Type B pancreatic cell (in vitro differentiated cells): ENCODE measurements at regions not wholly inside any gene's neighbourhood (a gene's known extent, or its start where the extent isn't known, plus 50 kb on each side); places are given as distances from the start of the nearest gene placed in this dataset.

Source experiments
- DNase-seq: peaks from one replicate; pipeline ENCODE4 v3.0.0; 2021; ENCODE audit warnings: mixed read lengths; ENCODE audit not compliant: unreplicated experiment; ENCODE audit errors: extremely low spot score
- H3K27ac Mint-ChIP-seq: 2 replicates; pipeline ENCODE4 v1.8.0; 2021; ENCODE audit warnings: mild to moderate bottlenecking, mixed read lengths
- H3K27me3 Mint-ChIP-seq: 2 replicates; pipeline ENCODE4 v1.8.0; 2021; ENCODE audit warnings: mixed read lengths
- H3K36me3 Mint-ChIP-seq: 2 replicates; pipeline ENCODE4 v1.8.0; 2021; ENCODE audit warnings: mixed read lengths
- H3K4me1 Mint-ChIP-seq: one replicate; pipeline ENCODE4 v1.8.0; 2021; ENCODE audit warnings: mixed read lengths; ENCODE audit not compliant: unreplicated experiment
- H3K4me3 Mint-ChIP-seq: 2 replicates; pipeline ENCODE4 v1.8.0; 2021; ENCODE audit warnings: mild to moderate bottlenecking, mixed read lengths
- H3K9me3 Mint-ChIP-seq: 2 replicates; pipeline ENCODE4 v1.8.0; 2021; ENCODE audit warnings: mixed read lengths
- TF ChIP-seq, protein P1 (sequence below): fragments of 200-600 bp; sonication (generic); conservative IDR thresholded peaks from 2 replicates; pipeline ENCODE4 v1.5.0; 2021; ENCODE audit warnings: antibody characterized with exemption, mild to moderate bottlenecking

DNA sequence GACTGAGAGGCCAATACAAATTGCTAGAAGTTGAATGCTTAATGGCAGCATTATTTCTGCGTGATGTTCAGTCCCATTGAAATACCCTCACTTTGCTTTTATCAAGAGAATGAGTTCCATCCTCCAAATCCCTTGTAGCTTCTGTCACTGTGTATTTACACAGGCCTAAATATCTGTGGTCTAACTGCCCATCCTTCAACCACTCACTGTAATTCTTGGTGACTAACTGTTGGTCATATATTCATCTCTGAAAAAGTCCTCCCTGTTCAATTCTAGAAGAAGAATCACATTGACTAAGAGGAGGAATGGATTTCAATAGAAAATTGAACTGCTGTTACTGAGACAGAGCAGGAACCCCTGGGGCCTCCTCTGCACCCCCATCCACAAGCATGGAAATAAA, 74.2 kb upstream of the L3MBTL4 start:
- no peak overlapping the region for H3K27ac Mint-ChIP-seq
- no peaks in the 10 kb centered on the region for H3K9me3 Mint-ChIP-seq
- H3K4me3 Mint-ChIP-seq, result no peak overlapping the region
- no peak for DNase-seq
- H3K27me3 Mint-ChIP-seq, result peaks cover 9% of the 10 kb centered on the region
- H3K4me1 Mint-ChIP-seq, result peaks cover 4% of the 10 kb centered on the region
- H3K36me3 Mint-ChIP-seq, result no peaks in the 10 kb centered on the region
- TF ChIP-seq, protein P1, sequence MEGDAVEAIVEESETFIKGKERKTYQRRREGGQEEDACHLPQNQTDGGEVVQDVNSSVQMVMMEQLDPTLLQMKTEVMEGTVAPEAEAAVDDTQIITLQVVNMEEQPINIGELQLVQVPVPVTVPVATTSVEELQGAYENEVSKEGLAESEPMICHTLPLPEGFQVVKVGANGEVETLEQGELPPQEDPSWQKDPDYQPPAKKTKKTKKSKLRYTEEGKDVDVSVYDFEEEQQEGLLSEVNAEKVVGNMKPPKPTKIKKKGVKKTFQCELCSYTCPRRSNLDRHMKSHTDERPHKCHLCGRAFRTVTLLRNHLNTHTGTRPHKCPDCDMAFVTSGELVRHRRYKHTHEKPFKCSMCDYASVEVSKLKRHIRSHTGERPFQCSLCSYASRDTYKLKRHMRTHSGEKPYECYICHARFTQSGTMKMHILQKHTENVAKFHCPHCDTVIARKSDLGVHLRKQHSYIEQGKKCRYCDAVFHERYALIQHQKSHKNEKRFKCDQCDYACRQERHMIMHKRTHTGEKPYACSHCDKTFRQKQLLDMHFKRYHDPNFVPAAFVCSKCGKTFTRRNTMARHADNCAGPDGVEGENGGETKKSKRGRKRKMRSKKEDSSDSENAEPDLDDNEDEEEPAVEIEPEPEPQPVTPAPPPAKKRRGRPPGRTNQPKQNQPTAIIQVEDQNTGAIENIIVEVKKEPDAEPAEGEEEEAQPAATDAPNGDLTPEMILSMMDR, result no peak

DNA sequence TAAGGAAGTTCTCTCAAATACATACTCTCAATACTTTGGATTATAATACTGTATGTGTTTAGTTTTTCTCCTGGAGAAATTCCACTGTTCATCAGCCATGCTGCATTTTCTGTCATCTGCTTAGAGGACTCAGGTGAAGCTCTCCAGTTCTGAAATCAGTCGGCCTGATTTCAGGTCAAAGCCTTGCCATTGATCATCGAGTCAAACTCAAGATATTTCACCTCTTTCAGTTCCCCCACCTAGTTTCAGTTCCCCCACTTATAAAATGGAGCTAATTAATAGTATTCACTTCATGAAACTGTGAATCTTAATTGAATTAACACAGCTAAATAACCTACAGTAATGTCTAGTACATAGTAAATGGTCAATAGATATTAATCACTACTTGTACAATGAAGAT, 75.3 kb upstream of the L3MBTL4 start:
- TF ChIP-seq, protein P1, result no peak
- Mint-ChIP-seq H3K9me3 (no peaks in the 10 kb centered on the region), H3K27ac (no peak overlapping the region), H3K4me1 (peaks cover 4% of the 10 kb centered on the region), H3K27me3 (peaks cover 9% of the 10 kb centered on the region), H3K4me3 (no peak overlapping the region), H3K36me3 (no peaks in the 10 kb centered on the region)
- no peak for DNase-seq

DNA sequence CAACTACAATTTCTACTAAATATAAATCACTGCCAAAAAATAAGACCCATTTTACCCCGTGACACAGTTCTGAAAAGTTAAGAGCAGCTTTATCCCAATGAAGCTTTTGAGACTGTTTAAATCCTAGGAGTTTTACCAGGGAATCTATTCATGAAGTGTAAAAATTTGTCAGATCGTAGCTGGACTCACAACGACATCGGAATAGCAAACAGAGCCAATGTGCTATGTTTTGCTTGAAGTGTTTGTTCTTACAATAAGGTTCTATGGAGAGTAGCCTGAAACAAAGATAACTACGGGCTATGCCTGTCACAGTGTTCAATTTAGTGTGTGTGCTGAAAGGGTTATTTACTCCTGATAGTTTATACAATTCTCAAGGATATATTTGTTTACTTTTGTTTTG, 78.5 kb upstream of the L3MBTL4 start:
- no peak for DNase-seq
- Mint-ChIP-seq H3K27ac (no peak overlapping the region), H3K4me1 (no peaks in the 10 kb centered on the region), H3K27me3 (peaks cover 4% of the 10 kb centered on the region), H3K9me3 (no peaks in the 10 kb centered on the region), H3K36me3 (no peaks in the 10 kb centered on the region), H3K4me3 (no peak overlapping the region)
- TF ChIP-seq, protein P1, result no peak

DNA sequence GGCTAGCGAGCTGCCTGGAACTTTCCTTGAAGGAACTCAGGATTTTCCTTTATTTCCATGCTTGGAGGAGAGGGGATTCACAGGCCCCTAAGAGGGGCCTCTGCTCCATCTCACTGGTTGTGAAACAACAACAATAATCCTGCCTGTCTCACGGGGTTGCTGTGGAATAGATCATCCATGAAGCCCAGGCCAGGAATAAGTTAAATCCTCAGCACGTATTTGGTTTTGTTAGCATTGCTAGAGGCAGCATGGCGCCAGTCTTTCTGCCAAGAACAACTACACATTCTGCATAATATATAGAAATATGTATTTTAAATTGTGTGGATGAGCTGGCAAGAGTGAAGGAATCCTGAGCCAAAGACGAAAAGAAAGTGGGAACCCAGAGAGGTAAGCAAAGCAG, 80.8 kb upstream of the L3MBTL4 start:
- Mint-ChIP-seq H3K36me3 (no peaks in the 10 kb centered on the region), H3K27ac (no peak overlapping the region), H3K9me3 (no peaks in the 10 kb centered on the region), H3K4me1 (no peaks in the 10 kb centered on the region), H3K27me3 (no peaks in the 10 kb centered on the region), H3K4me3 (no peak overlapping the region)
- no peak for DNase-seq
- TF ChIP-seq, protein P1, result no peak

DNA sequence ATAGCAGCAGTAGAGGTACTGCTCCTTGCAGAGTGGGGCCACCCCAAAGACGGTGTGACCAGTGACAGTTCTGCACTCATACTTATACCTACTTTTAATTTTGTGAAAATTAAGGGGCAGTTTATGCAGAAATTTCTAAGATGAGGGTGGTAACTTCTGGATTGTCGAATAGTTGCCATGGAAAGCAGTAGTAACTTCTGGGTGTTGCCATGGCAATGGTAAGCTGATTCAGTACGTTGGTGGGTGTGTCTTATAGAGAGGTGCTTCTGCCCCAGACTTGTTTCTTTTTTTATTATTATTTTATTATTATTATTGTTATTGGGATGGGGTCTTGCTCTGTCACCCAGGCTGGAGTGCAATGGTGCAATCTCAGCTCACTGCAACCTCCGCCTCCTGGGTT, 82.8 kb upstream of the L3MBTL4 start:
- Mint-ChIP-seq H3K4me1 (no peaks in the 10 kb centered on the region), H3K4me3 (no peak overlapping the region)

More for the DNA sequence above, 82.8 kb upstream of the L3MBTL4 start:
- Mint-ChIP-seq H3K36me3 (no peaks in the 10 kb centered on the region), H3K27me3 (peaks cover 3% of the 10 kb centered on the region), H3K9me3 (no peaks in the 10 kb centered on the region), H3K27ac (no peak overlapping the region)
- no peak for DNase-seq
- TF ChIP-seq, protein P1, result no peak
